SK-N-SH treated with all-trans-retinoic acid at 6 μM for 48 hours (cell line): ENCODE measurements at regions not wholly inside any gene's neighbourhood (a gene's known extent, or its start where the extent isn't known, plus 50 kb on each side); places are given as distances from the start of the nearest gene placed in this dataset.

Experiments used
- ATAC-seq: fragments of 200-7000 bp; cut with Tn5 transposase; 3 replicates; pipeline ENCODE4 v1.9.1; 2020; ENCODE audit warnings: mild to moderate bottlenecking, moderate library complexity
- BACH2 ChIP-seq: fragments of 250-450 bp; sonication (Bioruptor Pico); IDR thresholded peaks from 2 replicates; pipeline ENCODE4 v1.9.0; 2021; ENCODE audit warnings: mild to moderate bottlenecking, borderline replicate concordance
- CSDC2 ChIP-seq: fragments of 250-450 bp; sonication (Bioruptor Pico); IDR thresholded peaks from 2 replicates; pipeline ENCODE4 v1.5.0; 2020; ENCODE audit warnings: mild to moderate bottlenecking, moderate library complexity
- ESRRG ChIP-seq: fragments of 250-450 bp; sonication (Bioruptor Pico); IDR thresholded peaks from 2 replicates; pipeline ENCODE4 v1.6.1; 2021; ENCODE audit warnings: mild to moderate bottlenecking
- ISL1 ChIP-seq: fragments of 250-450 bp; sonication (Bioruptor Pico); IDR thresholded peaks from 2 replicates; pipeline ENCODE4 v2.1.2; 2022; ENCODE audit warnings: mild to moderate bottlenecking, moderate library complexity
- RARB ChIP-seq: fragments of 250-450 bp; sonication (Bioruptor Pico); IDR thresholded peaks from 2 replicates; pipeline ENCODE4 v1.8.0; 2021; ENCODE audit warnings: mild to moderate bottlenecking, moderate library complexity
- TCF4 ChIP-seq: fragments of 250-450 bp; sonication (Bioruptor Pico); IDR thresholded peaks from 2 replicates; pipeline ENCODE4 v1.8.0; 2021; ENCODE audit warnings: mild to moderate bottlenecking, moderate library complexity, borderline replicate concordance
- TOX ChIP-seq: fragments of 250-450 bp; sonication (Bioruptor Pico); IDR thresholded peaks from 2 replicates; pipeline ENCODE4 v1.8.0; 2021; ENCODE audit warnings: mild to moderate bottlenecking, moderate library complexity, borderline replicate concordance
- TSHZ2 ChIP-seq: fragments of 250-450 bp; sonication (Bioruptor Pico); IDR thresholded peaks from 2 replicates; pipeline ENCODE4 v1.5.0; 2020; ENCODE audit warnings: mild to moderate bottlenecking, moderate library complexity
- ZC3H10 ChIP-seq: fragments of 250-450 bp; sonication (Bioruptor Pico); IDR thresholded peaks from 2 replicates; pipeline ENCODE4 v1.5.1; 2021; ENCODE audit warnings: mild to moderate bottlenecking, moderate library complexity
- ZFP3 ChIP-seq: fragments of 250-450 bp; sonication (Bioruptor Pico); IDR thresholded peaks from 2 replicates; pipeline ENCODE4 v1.5.0; 2020; ENCODE audit warnings: mild to moderate bottlenecking, moderate library complexity
- ZFP30 ChIP-seq: fragments of 450-650 bp; formaldehyde crosslinking; IDR thresholded peaks from 2 replicates; pipeline ENCODE4 v1.5.0; 2022; ENCODE audit warnings: mild to moderate bottlenecking, moderate library complexity
- ZNF565 ChIP-seq: fragments of 450-650 bp; formaldehyde crosslinking; conservative IDR thresholded peaks from 2 replicates; pipeline ENCODE4 v1.5.0; 2020; ENCODE audit warnings: low read depth, mild to moderate bottlenecking, moderate library complexity
- TF ChIP-seq, protein P1 (sequence below): fragments of 250-450 bp; sonication (Bioruptor Pico); IDR thresholded peaks from 2 replicates; pipeline ENCODE4 v1.8.0; 2020; ENCODE audit warnings: mild to moderate bottlenecking, moderate library complexity, borderline replicate concordance
- TF ChIP-seq, protein P2 (sequence below): fragments of 250-450 bp; sonication (Bioruptor Pico); IDR thresholded peaks from 2 replicates; pipeline ENCODE4 v1.8.0; 2021; ENCODE audit warnings: low read depth, mild to moderate bottlenecking, moderate library complexity, borderline replicate concordance
- TF ChIP-seq, protein P3 (sequence below): fragments of 250-450 bp; sonication (Bioruptor Pico); IDR thresholded peaks from 2 replicates; pipeline ENCODE4 v1.5.1; 2021; ENCODE audit warnings: mild to moderate bottlenecking, moderate library complexity
- TF ChIP-seq, protein P4 (sequence below): fragments of 250-450 bp; sonication (Bioruptor Pico); IDR thresholded peaks from 2 replicates; pipeline ENCODE4 v1.5.1; 2020; ENCODE audit warnings: low read depth, mild to moderate bottlenecking, moderate library complexity

- no peak for ATAC-seq
- no peak for TF ChIP-seq TCF4 (CRISPR knock-in tag)
- TF ChIP-seq, protein P1, sequence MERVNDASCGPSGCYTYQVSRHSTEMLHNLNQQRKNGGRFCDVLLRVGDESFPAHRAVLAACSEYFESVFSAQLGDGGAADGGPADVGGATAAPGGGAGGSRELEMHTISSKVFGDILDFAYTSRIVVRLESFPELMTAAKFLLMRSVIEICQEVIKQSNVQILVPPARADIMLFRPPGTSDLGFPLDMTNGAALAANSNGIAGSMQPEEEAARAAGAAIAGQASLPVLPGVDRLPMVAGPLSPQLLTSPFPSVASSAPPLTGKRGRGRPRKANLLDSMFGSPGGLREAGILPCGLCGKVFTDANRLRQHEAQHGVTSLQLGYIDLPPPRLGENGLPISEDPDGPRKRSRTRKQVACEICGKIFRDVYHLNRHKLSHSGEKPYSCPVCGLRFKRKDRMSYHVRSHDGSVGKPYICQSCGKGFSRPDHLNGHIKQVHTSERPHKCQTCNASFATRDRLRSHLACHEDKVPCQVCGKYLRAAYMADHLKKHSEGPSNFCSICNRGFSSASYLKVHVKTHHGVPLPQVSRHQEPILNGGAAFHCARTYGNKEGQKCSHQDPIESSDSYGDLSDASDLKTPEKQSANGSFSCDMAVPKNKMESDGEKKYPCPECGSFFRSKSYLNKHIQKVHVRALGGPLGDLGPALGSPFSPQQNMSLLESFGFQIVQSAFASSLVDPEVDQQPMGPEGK (CRISPR knock-in tag): no peak
- TF ChIP-seq ZC3H10 (CRISPR knock-in tag): no peak
- TF ChIP-seq BACH2 (CRISPR knock-in tag): no peak
Observed at GRCh38 chr4:82200046-82200445, 173.7 kb downstream of the HNRNPD start.

GRCh38 chr4:82194329-82194728 is 179.5 kb downstream of the HNRNPD start:
- ATAC-seq: no peak
- TF ChIP-seq ISL1: no peak
- TF ChIP-seq TCF4 (CRISPR knock-in tag): no peak
- TF ChIP-seq BACH2 (CRISPR knock-in tag): no peak
- TF ChIP-seq RARB (CRISPR knock-in tag): no peak
- TF ChIP-seq ZFP30 (CRISPR knock-in tag): no peak
- no peak for TF ChIP-seq TSHZ2 (CRISPR knock-in tag)
- TF ChIP-seq, protein P2, sequence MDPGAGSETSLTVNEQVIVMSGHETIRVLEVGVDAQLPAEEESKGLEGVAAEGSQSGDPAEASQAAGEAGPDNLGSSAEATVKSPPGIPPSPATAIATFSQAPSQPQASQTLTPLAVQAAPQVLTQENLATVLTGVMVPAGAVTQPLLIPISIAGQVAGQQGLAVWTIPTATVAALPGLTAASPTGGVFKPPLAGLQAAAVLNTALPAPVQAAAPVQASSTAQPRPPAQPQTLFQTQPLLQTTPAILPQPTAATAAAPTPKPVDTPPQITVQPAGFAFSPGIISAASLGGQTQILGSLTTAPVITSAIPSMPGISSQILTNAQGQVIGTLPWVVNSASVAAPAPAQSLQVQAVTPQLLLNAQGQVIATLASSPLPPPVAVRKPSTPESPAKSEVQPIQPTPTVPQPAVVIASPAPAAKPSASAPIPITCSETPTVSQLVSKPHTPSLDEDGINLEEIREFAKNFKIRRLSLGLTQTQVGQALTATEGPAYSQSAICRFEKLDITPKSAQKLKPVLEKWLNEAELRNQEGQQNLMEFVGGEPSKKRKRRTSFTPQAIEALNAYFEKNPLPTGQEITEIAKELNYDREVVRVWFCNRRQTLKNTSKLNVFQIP: no peak
- TF ChIP-seq CSDC2 (CRISPR knock-in tag): no peak
- TF ChIP-seq, protein P1 (CRISPR knock-in tag): no peak
- TF ChIP-seq, protein P3, sequence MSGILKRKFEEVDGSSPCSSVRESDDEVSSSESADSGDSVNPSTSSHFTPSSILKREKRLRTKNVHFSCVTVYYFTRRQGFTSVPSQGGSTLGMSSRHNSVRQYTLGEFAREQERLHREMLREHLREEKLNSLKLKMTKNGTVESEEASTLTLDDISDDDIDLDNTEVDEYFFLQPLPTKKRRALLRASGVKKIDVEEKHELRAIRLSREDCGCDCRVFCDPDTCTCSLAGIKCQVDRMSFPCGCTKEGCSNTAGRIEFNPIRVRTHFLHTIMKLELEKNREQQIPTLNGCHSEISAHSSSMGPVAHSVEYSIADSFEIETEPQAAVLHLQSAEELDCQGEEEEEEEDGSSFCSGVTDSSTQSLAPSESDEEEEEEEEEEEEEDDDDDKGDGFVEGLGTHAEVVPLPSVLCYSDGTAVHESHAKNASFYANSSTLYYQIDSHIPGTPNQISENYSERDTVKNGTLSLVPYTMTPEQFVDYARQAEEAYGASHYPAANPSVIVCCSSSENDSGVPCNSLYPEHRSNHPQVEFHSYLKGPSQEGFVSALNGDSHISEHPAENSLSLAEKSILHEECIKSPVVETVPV (CRISPR knock-in tag): no peak
- TF ChIP-seq TOX (CRISPR knock-in tag): no peak

GRCh38 chr4:82192017-82192673 is 181.6 kb downstream of the HNRNPD start:
- TF ChIP-seq, protein P4, sequence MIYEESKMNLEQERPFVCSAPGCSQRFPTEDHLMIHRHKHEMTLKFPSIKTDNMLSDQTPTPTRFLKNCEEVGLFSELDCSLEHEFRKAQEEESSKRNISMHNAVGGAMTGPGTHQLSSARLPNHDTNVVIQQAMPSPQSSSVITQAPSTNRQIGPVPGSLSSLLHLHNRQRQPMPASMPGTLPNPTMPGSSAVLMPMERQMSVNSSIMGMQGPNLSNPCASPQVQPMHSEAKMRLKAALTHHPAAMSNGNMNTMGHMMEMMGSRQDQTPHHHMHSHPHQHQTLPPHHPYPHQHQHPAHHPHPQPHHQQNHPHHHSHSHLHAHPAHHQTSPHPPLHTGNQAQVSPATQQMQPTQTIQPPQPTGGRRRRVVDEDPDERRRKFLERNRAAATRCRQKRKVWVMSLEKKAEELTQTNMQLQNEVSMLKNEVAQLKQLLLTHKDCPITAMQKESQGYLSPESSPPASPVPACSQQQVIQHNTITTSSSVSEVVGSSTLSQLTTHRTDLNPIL: no peak
- TF ChIP-seq ZC3H10 (CRISPR knock-in tag) (no peak), ZNF565 (no peak), ZFP3 (no peak), TOX (CRISPR knock-in tag) (no peak), CSDC2 (CRISPR knock-in tag) (no peak), ESRRG (CRISPR knock-in tag) (no peak)
- TF ChIP-seq, protein P3 (CRISPR knock-in tag): no peak
- no peak for ATAC-seq
